ENCODE measurements at regions not wholly inside any gene's neighbourhood (a gene's known extent, or its start where the extent isn't known, plus 50 kb on each side); places are given as distances from the start of the nearest gene placed in this dataset.

DNA sequence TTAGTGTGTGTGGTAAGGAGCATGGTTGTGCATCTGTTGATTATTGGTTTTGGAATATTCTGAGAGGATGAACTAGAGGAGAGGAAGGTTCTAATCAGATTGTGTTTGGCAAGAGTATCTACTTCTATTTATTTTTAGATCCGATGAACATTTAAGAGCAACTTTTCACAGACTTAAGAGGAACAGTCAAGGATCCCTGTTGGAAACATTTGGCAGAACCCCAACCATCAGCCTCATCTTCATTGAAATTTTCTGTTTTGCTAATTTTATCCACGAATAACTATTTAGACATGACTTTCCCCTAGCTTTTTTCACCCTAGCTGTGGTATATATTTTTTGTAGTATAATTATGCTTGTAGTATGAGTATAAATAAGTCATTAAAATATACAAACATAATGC lies 868.5 kb downstream of the MAT2B start:
- Mint-ChIP-seq H3K27ac (ENCODE audit: low read depth) (no peak overlapping the region), H3K36me3 (ENCODE audit: insufficient read depth) (no peaks in the 10 kb centered on the region), H3K9me3 (peaks cover 8% of the 10 kb centered on the region), H3K27me3 (no peaks in the 10 kb centered on the region), H3K4me1 (no peaks in the 10 kb centered on the region), H3K4me3 (no peak overlapping the region)
- ATAC-seq (replicated peaks; ENCODE audit: extremely low read depth, poor library complexity, severe bottlenecking) (no peak), DNase-seq (ENCODE audit: low spot score in 2 of 2) (no peak)

- peaks cover 8% of the 10 kb centered on the region for H3K9me3 Mint-ChIP-seq
- H3K4me3 Mint-ChIP-seq = no peak overlapping the region
- H3K36me3 Mint-ChIP-seq (ENCODE audit: insufficient read depth) = no peaks in the 10 kb centered on the region
- no peaks in the 10 kb centered on the region for H3K27me3 Mint-ChIP-seq
- DNase-seq (ENCODE audit: low spot score in 2 of 2) (no peak), ATAC-seq (replicated peaks; ENCODE audit: extremely low read depth, poor library complexity, severe bottlenecking) (no peak)
- H3K4me1 Mint-ChIP-seq = no peaks in the 10 kb centered on the region
- H3K27ac Mint-ChIP-seq (ENCODE audit: low read depth) = no peak overlapping the region
These were observed 869.6 kb downstream of the MAT2B start for GRCh38 chr5:164375051-164375450.

- ATAC-seq (replicated peaks; ENCODE audit: extremely low read depth, poor library complexity, severe bottlenecking) (no peak), DNase-seq (ENCODE audit: low spot score in 2 of 2) (no peak)
- Mint-ChIP-seq H3K27me3 (no peaks in the 10 kb centered on the region), H3K9me3 (peaks cover 4% of the 10 kb centered on the region), H3K36me3 (ENCODE audit: insufficient read depth) (no peaks in the 10 kb centered on the region), H3K27ac (ENCODE audit: low read depth) (no peak overlapping the region), H3K4me3 (no peak overlapping the region), H3K4me1 (no peaks in the 10 kb centered on the region)
These were observed 871.4 kb downstream of the MAT2B start for GRCh38 chr5:164376843-164377242.

GRCh38 chr5:164377746-164378145 lies 872.3 kb downstream of the MAT2B start:
- H3K27me3 Mint-ChIP-seq = no peaks in the 10 kb centered on the region
- ATAC-seq (replicated peaks; ENCODE audit: extremely low read depth, poor library complexity, severe bottlenecking) (no peak), DNase-seq (ENCODE audit: low spot score in 2 of 2) (no peak)
- peaks cover 4% of the 10 kb centered on the region for H3K9me3 Mint-ChIP-seq
- H3K4me3 Mint-ChIP-seq = no peak overlapping the region
- H3K36me3 Mint-ChIP-seq (ENCODE audit: insufficient read depth) = no peaks in the 10 kb centered on the region
- no peak overlapping the region for H3K27ac Mint-ChIP-seq (ENCODE audit: low read depth)
- no peaks in the 10 kb centered on the region for H3K4me1 Mint-ChIP-seq

GRCh38 chr5:164383662-164384061 lies 878.2 kb downstream of the MAT2B start:
- ATAC-seq (replicated peaks; ENCODE audit: extremely low read depth, poor library complexity, severe bottlenecking) (no peak), DNase-seq (ENCODE audit: low spot score in 2 of 2) (no peak)
- Mint-ChIP-seq H3K36me3 (ENCODE audit: insufficient read depth) (no peaks in the 10 kb centered on the region), H3K27ac (ENCODE audit: low read depth) (no peak overlapping the region), H3K27me3 (no peaks in the 10 kb centered on the region), H3K4me3 (no peak overlapping the region), H3K9me3 (peaks cover 12% of the 10 kb centered on the region), H3K4me1 (no peaks in the 10 kb centered on the region)

- H3K9me3 Mint-ChIP-seq = peaks cover 14% of the 10 kb centered on the region
- H3K4me1 Mint-ChIP-seq = no peaks in the 10 kb centered on the region
- no peak for ATAC-seq (replicated peaks; ENCODE audit: extremely low read depth, poor library complexity, severe bottlenecking)
- no peak overlapping the region for H3K27ac Mint-ChIP-seq (ENCODE audit: low read depth)
- DNase-seq (ENCODE audit: low spot score in 2 of 2) = no peak
- no peak overlapping the region for H3K4me3 Mint-ChIP-seq
- H3K27me3 Mint-ChIP-seq = no peaks in the 10 kb centered on the region
- H3K36me3 Mint-ChIP-seq (ENCODE audit: insufficient read depth) = no peaks in the 10 kb centered on the region
These were observed 887.1 kb downstream of the MAT2B start for GRCh38 chr5:164392531-164392930.

GRCh38 chr5:164394686-164395194 lies 889.3 kb downstream of the MAT2B start:
- no peak for DNase-seq (ENCODE audit: low spot score in 2 of 2)
- Mint-ChIP-seq H3K27me3 (no peaks in the 10 kb centered on the region), H3K4me1 (no peaks in the 10 kb centered on the region), H3K27ac (ENCODE audit: low read depth) (no peak overlapping the region), H3K36me3 (ENCODE audit: insufficient read depth) (no peaks in the 10 kb centered on the region), H3K4me3 (no peak overlapping the region), H3K9me3 (peaks cover 22% of the 10 kb centered on the region)
- ATAC-seq (replicated peaks; ENCODE audit: extremely low read depth, poor library complexity, severe bottlenecking) = no peak

GRCh38 chr5:164412531-164412930 lies 907.1 kb downstream of the MAT2B start:
- no peak overlapping the region for H3K4me3 Mint-ChIP-seq
- no peaks in the 10 kb centered on the region for H3K27me3 Mint-ChIP-seq
- H3K4me1 Mint-ChIP-seq = no peaks in the 10 kb centered on the region
- H3K36me3 Mint-ChIP-seq (ENCODE audit: insufficient read depth) = no peaks in the 10 kb centered on the region
- no peak for DNase-seq (ENCODE audit: low spot score in 2 of 2)
- H3K27ac Mint-ChIP-seq (ENCODE audit: low read depth) = no peak overlapping the region
- ATAC-seq (replicated peaks; ENCODE audit: extremely low read depth, poor library complexity, severe bottlenecking) = no peak
- peaks cover 31% of the 10 kb centered on the region for H3K9me3 Mint-ChIP-seq

DNA sequence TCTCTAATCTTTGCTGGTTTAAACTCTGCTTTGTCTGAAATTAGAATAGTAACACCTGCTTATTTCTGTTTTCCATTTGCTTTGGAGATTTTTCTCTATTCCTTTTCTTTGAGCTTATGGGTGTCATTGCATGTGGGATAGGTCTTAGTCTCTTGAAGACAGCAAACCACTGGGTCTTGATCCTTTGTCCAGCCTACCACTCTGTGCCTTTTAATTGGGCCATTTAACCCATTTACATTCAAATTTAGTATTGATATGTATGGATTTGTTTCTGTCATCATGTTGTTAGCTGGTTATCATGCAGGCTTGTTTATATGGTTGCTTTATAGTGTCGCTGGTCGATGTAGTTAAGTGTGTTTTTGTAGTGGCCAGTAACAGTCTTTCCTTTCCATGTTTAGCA lies 914.7 kb downstream of the MAT2B start:
- Mint-ChIP-seq H3K27ac (ENCODE audit: low read depth) (no peak overlapping the region), H3K27me3 (no peaks in the 10 kb centered on the region), H3K4me1 (no peaks in the 10 kb centered on the region), H3K9me3 (peaks cover 31% of the 10 kb centered on the region), H3K36me3 (ENCODE audit: insufficient read depth) (no peaks in the 10 kb centered on the region), H3K4me3 (no peak overlapping the region)
- ATAC-seq (replicated peaks; ENCODE audit: extremely low read depth, poor library complexity, severe bottlenecking) (no peak), DNase-seq (ENCODE audit: low spot score in 2 of 2) (no peak)

- Mint-ChIP-seq H3K27me3 (no peaks in the 10 kb centered on the region), H3K4me1 (no peaks in the 10 kb centered on the region), H3K36me3 (ENCODE audit: insufficient read depth) (no peaks in the 10 kb centered on the region), H3K27ac (ENCODE audit: low read depth) (no peak overlapping the region), H3K9me3 (peaks cover 26% of the 10 kb centered on the region), H3K4me3 (no peak overlapping the region)
- DNase-seq (ENCODE audit: low spot score in 2 of 2) = no peak
- no peak for ATAC-seq (replicated peaks; ENCODE audit: extremely low read depth, poor library complexity, severe bottlenecking)
These were observed 917.0 kb downstream of the MAT2B start for GRCh38 chr5:164422400-164422799.

- Mint-ChIP-seq H3K4me3 (no peak overlapping the region), H3K4me1 (no peaks in the 10 kb centered on the region), H3K9me3 (peaks cover 14% of the 10 kb centered on the region), H3K27me3 (no peaks in the 10 kb centered on the region), H3K27ac (ENCODE audit: low read depth) (no peak overlapping the region), H3K36me3 (ENCODE audit: insufficient read depth) (peaks cover 2% of the 10 kb centered on the region)
- ATAC-seq (replicated peaks; ENCODE audit: extremely low read depth, poor library complexity, severe bottlenecking) (no peak), DNase-seq (ENCODE audit: low spot score in 2 of 2) (no peak)
These were observed 926.4 kb downstream of the MAT2B start for GRCh38 chr5:164431634-164432304.

DNA sequence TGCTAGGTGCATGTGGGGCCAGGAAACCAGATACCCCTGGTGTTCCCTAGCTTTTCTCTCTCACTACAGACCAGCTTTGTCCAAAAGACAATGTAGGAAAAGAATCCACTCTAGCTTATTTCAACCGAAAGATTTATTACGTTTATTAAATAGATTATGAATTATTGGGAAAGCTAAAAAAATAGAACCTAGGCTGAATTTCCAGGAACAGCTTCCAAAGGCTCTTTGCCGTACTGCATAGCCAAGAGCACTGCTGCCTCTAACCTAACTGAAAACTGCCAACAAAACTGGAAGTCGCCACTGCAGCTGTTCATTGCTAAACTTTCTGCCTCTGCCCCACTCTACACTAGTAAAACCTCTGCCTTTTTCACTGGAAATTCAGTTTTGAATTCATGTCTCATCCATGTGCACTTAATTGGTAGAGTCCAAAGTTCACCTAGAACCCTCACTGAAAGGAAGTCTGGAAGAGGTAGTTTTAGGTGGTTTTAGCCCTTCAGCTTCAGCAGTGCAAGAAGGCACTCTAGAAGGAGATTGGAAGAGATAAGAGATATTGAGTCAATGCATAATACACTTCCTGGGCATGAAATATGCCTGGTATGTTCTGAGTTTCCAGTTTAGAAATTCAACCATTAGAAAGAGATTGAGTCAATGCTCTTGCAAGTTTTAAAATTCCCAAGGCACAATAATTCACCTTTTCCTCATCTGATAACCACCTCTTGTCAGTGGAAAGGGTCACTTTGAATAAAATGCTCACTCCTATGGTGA lies 927.9 kb downstream of the MAT2B start:
- Mint-ChIP-seq H3K9me3 (peaks cover 22% of the 10 kb centered on the region), H3K4me3 (no peak overlapping the region), H3K4me1 (no peaks in the 10 kb centered on the region), H3K27ac (ENCODE audit: low read depth) (no peak overlapping the region), H3K27me3 (no peaks in the 10 kb centered on the region), H3K36me3 (ENCODE audit: insufficient read depth) (peaks cover 2% of the 10 kb centered on the region)
- no peak for ATAC-seq (replicated peaks; ENCODE audit: extremely low read depth, poor library complexity, severe bottlenecking)
- DNase-seq (ENCODE audit: low spot score in 2 of 2) = no peak

DNA sequence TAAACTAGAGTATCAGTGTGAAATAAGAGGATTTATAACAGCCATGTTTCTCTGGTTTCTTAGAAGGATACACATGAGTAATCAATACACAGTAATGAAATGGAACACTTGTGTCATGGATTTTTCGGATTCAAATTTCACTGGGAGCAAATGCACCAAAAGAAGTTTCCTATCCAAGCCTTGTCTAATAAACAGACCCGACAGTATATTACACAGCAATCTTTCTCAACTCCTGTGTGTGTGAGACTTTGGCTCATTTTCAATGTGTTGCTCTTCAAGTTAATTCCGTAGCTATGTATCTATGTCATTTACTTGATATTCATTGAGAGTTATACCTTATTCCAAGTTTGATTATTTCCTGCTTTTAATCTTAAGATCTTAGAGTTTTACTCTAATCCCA lies 930.2 kb downstream of the MAT2B start:
- Mint-ChIP-seq H3K36me3 (ENCODE audit: insufficient read depth) (peaks cover 2% of the 10 kb centered on the region), H3K27me3 (no peaks in the 10 kb centered on the region), H3K4me1 (no peaks in the 10 kb centered on the region), H3K9me3 (peaks cover 28% of the 10 kb centered on the region), H3K27ac (ENCODE audit: low read depth) (no peak overlapping the region), H3K4me3 (no peak overlapping the region)
- ATAC-seq (replicated peaks; ENCODE audit: extremely low read depth, poor library complexity, severe bottlenecking) = no peak
- no peak for DNase-seq (ENCODE audit: low spot score in 2 of 2)
